Progenitor cell of endocrine pancreas (in vitro differentiated cells): ENCODE measurements at regions not wholly inside any gene's neighbourhood (a gene's known extent, or its start where the extent isn't known, plus 50 kb on each side); places are given as distances from the start of the nearest gene placed in this dataset.

Source experiments
- DNase-seq: peaks from one replicate; pipeline ENCODE4 v3.0.0; 2021; ENCODE audit warnings: low spot score; ENCODE audit not compliant: unreplicated experiment
- H3K27ac Mint-ChIP-seq: 2 replicates; pipeline ENCODE4 v1.8.0; 2021; ENCODE audit warnings: mild to moderate bottlenecking, moderate library complexity, mixed read lengths
- H3K27me3 Mint-ChIP-seq: 2 replicates; pipeline ENCODE4 v1.8.0; 2021; ENCODE audit warnings: mixed read lengths
- H3K36me3 Mint-ChIP-seq: 2 replicates; pipeline ENCODE4 v1.8.0; 2022; ENCODE audit warnings: mixed read lengths; ENCODE audit not compliant: insufficient read depth
- H3K4me1 Mint-ChIP-seq: 2 replicates; pipeline ENCODE4 v1.8.0; 2021; ENCODE audit warnings: low read depth, mixed read lengths
- H3K4me3 Mint-ChIP-seq: 2 replicates; pipeline ENCODE4 v1.8.0; 2021; ENCODE audit warnings: low read depth, mild to moderate bottlenecking, moderate library complexity, mixed read lengths
- H3K9me3 Mint-ChIP-seq: 2 replicates; pipeline ENCODE4 v1.8.0; 2021; ENCODE audit warnings: low read depth, mixed read lengths
- TF ChIP-seq, protein P1 (sequence below): fragments of 200-600 bp; sonication (generic); IDR thresholded peaks from one replicate; pipeline ENCODE4 v1.5.0; 2021; ENCODE audit warnings: antibody characterized with exemption, mild to moderate bottlenecking; ENCODE audit not compliant: unreplicated experiment

GRCh38 chr1:38477811-38478210 is 381.8 kb downstream of the RRAGC start:
- Mint-ChIP-seq H3K27me3 (peaks cover 34% of the 10 kb centered on the region), H3K9me3 (peaks cover 6% of the 10 kb centered on the region), H3K27ac (no peak overlapping the region), H3K36me3 (peaks cover 1% of the 10 kb centered on the region), H3K4me1 (peaks cover 21% of the 10 kb centered on the region), H3K4me3 (no peak overlapping the region)
- TF ChIP-seq, protein P1, sequence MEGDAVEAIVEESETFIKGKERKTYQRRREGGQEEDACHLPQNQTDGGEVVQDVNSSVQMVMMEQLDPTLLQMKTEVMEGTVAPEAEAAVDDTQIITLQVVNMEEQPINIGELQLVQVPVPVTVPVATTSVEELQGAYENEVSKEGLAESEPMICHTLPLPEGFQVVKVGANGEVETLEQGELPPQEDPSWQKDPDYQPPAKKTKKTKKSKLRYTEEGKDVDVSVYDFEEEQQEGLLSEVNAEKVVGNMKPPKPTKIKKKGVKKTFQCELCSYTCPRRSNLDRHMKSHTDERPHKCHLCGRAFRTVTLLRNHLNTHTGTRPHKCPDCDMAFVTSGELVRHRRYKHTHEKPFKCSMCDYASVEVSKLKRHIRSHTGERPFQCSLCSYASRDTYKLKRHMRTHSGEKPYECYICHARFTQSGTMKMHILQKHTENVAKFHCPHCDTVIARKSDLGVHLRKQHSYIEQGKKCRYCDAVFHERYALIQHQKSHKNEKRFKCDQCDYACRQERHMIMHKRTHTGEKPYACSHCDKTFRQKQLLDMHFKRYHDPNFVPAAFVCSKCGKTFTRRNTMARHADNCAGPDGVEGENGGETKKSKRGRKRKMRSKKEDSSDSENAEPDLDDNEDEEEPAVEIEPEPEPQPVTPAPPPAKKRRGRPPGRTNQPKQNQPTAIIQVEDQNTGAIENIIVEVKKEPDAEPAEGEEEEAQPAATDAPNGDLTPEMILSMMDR = no peak
- DNase-seq = no peak

- peak overlapping the region; percentile 71 for H3K4me3 Mint-ChIP-seq
- H3K9me3 Mint-ChIP-seq = peaks cover 6% of the 10 kb centered on the region
- peak overlapping the region; percentile 82 for H3K27ac Mint-ChIP-seq
- peaks cover 1% of the 10 kb centered on the region for H3K36me3 Mint-ChIP-seq
- DNase-seq = no peak
- peaks cover 33% of the 10 kb centered on the region for H3K27me3 Mint-ChIP-seq
- H3K4me1 Mint-ChIP-seq = peaks cover 21% of the 10 kb centered on the region
- TF ChIP-seq, protein P1 = no peak
These were observed 382.8 kb downstream of the RRAGC start for GRCh38 chr1:38476850-38477178.

- peak; percentile 27 for DNase-seq
- TF ChIP-seq, protein P1 = no peak
- peak overlapping the region; percentile 71 for H3K4me3 Mint-ChIP-seq
- peaks cover 29% of the 10 kb centered on the region for H3K27me3 Mint-ChIP-seq
- H3K36me3 Mint-ChIP-seq = peaks cover 1% of the 10 kb centered on the region
- peaks cover 6% of the 10 kb centered on the region for H3K9me3 Mint-ChIP-seq
- H3K27ac Mint-ChIP-seq = peak overlapping the region; percentile 92
- H3K4me1 Mint-ChIP-seq = peaks cover 21% of the 10 kb centered on the region
These were observed 383.3 kb downstream of the RRAGC start for GRCh38 chr1:38476111-38476849.

DNA sequence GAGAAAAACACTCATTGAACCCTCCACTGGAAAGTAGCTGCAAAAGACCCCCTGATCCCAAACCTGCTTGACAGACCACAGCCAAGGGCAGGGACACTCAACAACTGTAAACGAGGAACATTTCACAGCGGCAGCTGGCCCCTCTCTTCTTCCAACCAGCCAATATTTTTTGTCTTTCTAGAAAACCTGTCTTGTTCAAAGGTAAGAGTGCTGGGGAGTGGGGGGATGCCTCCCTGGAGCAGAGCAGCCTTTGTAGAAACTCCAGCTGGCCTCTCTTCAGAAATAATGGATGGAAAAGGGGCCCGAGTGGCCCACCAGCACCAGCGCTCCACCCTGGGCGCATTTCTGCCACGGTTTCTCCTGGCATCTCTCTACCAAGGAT is 384.0 kb downstream of the RRAGC start:
- TF ChIP-seq, protein P1 = no peak
- Mint-ChIP-seq H3K4me3 (peak overlapping the region; percentile 58), H3K4me1 (peaks cover 21% of the 10 kb centered on the region), H3K27me3 (peaks cover 26% of the 10 kb centered on the region), H3K9me3 (peaks cover 6% of the 10 kb centered on the region), H3K27ac (peak overlapping the region; percentile 92), H3K36me3 (peaks cover 1% of the 10 kb centered on the region)
- DNase-seq = no peak

- peak overlapping the region; percentile 92 for H3K27ac Mint-ChIP-seq
- peak overlapping the region; percentile 58 for H3K4me3 Mint-ChIP-seq
- H3K9me3 Mint-ChIP-seq = peaks cover 6% of the 10 kb centered on the region
- no peak for DNase-seq
- peaks cover 21% of the 10 kb centered on the region for H3K4me1 Mint-ChIP-seq
- H3K36me3 Mint-ChIP-seq = peaks cover 1% of the 10 kb centered on the region
- TF ChIP-seq, protein P1 = no peak
- peaks cover 26% of the 10 kb centered on the region for H3K27me3 Mint-ChIP-seq
These were observed 384.6 kb downstream of the RRAGC start for GRCh38 chr1:38474738-38475623.
